ENCODE measurements at regions not wholly inside any gene's neighbourhood (a gene's known extent, or its start where the extent isn't known, plus 50 kb on each side); places are given as distances from the start of the nearest gene placed in this dataset.

DNA sequence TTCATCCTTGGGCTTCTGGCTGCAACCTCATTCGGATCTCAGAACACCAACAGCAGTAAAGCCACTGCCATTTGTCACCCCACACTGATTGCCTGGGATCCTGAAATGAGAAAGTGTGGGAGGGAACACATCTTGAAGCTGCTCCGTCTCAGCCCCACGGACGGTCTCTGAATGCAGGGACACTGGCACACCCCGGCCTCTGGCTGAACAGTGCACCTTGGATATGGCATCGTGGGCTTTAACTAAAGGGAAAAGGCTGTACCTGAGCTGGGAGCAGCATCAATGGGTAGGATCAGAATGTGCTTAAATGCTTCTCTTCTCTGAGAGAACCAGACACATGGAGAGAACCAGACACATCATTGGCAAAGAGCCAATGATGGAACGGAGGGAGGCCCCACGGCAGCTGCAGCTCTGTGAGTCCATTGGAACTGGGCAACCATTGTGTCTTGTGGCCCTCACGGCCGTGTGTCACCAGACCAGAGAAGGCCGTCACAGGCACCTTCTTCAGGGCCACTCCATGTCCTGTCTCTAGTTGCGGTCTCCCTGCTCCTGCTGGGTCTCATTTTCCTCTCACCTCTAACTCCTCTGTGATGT lies 193.4 kb upstream of the MYT1L start:
- no peak for DNase-seq (ENCODE audit: extremely low read depth in 1 of 2, low read depth in 1 of 2)

DNA sequence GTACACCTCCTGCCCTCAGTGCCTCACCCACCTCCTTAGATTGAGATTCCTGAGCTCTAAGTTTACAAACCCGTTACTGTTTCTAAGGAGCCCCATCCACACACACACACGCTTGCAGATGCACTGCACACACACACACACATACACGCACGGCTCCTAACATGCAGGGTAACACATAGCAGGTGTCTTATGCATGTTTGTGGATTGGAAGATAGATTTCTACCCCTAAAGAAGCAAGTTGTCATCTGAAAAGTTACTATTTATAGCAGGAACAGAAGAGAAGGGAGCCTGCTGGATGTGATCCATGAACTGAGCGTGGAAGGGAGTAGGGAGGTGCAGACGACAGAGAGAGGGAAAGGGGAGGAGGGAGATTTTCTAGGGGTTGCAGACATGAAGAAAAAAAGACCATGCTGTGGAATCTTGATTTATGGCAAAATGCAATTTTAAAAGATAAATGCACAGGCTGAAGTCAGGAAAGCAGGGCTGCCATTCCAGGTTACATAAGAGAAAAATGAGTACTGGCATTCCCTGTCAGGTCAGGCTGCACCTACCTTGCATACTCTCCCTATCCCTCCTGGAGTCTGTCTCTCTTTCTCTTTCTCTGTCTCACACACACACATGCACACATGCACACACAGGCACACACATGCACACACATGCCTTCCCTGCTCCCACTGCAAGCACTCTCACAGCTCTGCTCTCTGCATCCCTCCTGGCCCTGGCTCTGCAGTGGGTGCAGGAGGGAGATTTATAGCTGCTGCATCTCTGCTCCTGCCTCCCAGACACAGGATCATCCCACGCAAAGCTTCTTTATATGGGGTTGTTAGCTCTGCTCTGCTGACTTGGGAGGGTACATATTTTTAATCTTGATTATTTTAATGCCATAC lies 192.6 kb upstream of the MYT1L start:
- DNase-seq (ENCODE audit: extremely low read depth in 1 of 2, low read depth in 1 of 2): no peak

DNA sequence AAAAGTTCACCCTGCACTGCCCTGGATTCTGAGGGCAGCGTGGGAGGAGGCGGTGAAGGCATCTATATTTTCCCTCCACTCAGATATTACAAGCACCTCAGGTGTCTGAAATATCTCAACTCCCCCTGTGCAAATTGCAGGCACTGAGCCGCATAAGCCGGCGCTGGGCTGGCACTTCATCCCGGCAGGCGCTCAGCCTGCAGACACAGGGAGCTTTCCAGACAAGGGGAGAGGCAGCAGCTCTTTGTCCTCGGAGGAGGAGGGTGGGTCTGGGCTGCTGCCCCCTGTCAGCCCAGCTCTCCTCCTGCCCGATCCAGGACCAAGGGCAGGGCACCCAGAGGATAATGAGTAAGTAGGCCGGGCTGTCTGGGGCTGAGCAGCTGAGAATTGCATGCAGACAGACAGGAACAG lies 189.3 kb upstream of the MYT1L start:
- no peak for DNase-seq (ENCODE audit: extremely low read depth in 1 of 2, low read depth in 1 of 2)

DNA sequence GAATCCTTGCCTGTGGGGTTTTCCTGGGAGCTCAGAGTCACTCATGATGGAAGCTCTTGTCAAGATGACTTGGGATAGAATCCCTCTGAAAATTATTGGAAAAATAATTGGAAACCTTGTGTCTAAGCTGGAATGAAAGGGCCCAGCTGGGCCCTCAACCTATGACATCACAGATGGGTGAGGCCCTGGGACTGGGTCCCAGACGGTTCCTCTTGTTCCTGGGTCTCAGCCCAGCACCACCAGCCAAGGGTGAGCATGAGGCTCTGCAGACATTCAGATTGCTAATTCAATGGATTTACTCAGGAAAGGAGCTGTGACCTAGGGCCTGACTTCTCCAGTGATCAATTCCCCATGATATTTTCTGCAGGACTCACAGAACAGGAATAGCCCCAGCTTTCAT lies 188.3 kb upstream of the MYT1L start:
- DNase-seq (ENCODE audit: extremely low read depth in 1 of 2, low read depth in 1 of 2): no peak

DNA sequence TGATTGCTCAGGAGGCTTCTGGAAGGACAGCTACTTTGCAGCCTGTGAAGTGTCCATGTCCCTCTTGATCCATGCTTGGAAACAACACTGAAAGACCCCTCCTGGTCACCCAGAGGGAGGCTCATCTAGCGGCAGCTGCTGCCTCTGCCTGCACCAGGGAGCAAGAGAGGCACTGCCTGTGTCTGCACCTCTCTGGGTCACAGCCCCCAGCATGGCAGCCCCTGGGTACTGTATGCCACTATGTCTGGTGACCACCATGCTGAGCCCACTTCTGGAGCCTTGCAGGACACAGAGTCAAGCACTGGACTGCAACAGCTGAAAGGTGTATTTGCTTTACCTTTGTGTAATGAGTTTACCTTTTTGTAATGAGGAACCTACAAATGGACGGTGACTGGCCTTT lies 186.3 kb upstream of the MYT1L start:
- DNase-seq (ENCODE audit: extremely low read depth in 1 of 2, low read depth in 1 of 2): no peak

DNA sequence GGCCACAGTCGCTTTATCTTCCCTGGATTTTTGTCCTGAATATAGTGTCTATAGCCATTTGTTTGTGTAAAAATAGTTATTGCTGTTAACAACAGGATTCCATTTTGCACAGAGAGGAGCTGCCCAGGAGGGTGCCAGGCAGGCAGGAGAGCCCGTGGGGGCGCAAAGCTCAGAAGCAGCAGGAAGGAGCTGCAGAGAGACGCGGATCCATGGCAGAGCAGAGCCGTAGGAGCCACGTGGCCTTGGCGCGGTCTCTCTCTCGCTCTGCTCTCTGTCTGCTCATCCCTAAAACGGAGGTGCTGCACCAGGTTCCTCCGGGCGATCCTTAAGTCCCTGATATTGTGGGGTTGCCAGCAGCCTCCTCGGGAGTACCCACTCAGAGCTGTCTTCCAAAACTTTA lies 185.3 kb upstream of the MYT1L start:
- DNase-seq (ENCODE audit: extremely low read depth in 1 of 2, low read depth in 1 of 2): no peak

DNA sequence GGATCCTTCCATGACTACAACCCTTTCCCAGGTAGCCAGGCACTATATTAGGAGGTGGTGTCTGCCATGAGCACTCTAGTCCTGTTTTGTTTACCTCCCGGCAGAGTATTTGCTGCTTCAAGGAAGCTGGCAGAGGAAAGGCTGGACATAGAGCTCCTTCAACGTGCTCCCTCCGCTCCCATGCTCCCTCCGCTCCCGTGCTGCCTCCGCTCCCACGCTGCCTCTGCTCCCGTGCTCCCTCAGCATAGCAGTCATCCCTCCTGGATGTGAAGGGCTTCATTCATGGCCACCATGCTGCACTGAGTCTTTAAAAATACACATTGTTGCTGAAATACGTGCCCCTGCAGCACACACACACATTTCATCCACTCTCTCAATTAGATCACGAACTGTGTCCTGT lies 181.9 kb upstream of the MYT1L start:
- no peak for DNase-seq (ENCODE audit: extremely low read depth in 1 of 2, low read depth in 1 of 2)

DNA sequence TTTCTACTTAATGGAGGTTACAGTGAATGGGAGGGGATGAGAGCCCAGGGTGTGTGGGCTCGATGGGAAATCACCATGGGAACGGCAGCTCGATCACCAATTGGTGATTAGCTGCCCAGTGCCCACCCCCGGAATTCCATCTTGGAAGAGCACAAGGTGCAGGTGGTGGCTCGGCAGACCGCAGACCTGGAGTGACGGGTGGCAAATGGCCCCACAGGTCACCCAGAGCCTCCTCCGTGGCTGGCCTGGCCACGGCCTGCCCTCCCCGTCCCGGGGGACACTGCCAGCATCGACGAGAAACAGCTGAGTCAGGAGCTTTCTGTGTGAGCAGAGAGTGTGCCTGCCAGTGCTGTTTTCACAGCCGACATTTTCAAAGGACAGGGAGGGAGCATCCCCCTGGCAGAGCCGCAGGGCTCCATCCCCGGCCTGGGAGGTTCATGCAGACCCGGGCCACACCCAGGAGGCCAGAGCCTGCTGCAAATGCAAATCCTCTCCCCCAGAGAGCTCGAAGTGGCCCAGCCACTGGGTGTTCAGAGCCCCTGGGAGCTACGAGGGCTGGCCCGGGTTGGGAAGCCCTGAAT lies 176.4 kb upstream of the MYT1L start:
- no peak for DNase-seq (ENCODE audit: extremely low read depth in 1 of 2, low read depth in 1 of 2)

DNA sequence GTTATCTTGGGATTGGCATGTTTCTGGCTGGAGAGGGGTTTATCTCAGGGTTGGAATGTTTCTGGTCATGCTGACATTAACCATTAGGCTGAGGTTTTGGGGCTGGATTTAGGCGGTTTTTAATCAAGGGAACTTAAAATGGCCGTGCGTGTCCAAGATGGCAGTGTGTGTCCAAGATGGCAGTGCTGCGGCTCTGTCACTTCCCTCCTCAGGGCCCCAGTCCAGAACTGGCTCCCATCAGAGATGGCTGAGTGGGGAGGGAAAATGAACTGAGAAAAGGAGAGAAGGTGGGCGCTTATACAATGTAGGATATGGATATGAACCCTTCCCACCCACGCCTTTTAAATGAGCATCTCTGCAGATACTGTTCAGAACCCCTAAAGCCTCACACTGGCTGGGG lies 175.5 kb upstream of the MYT1L start:
- DNase-seq (ENCODE audit: extremely low read depth in 1 of 2, low read depth in 1 of 2): no peak

DNA sequence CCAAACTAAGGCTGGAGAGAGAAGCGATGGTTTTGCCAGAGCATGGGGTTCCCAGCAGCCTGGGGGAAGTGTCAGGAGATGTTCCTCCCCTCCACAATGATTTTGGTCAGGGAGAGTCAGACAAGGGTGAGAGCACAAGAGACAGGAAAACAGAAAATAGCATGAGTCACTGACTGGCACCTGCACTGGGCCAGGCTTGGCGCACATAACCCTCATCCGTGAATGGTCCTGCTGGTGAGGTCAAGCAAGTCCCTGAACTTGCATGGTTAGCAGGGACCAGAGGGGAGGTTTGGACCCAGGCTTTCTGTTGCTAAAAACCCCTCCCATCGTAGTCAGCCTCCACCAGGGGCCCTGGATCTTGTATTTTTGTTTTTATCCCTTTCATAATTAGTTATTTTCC lies 174.5 kb upstream of the MYT1L start:
- no peak for DNase-seq (ENCODE audit: extremely low read depth in 1 of 2, low read depth in 1 of 2)

DNA sequence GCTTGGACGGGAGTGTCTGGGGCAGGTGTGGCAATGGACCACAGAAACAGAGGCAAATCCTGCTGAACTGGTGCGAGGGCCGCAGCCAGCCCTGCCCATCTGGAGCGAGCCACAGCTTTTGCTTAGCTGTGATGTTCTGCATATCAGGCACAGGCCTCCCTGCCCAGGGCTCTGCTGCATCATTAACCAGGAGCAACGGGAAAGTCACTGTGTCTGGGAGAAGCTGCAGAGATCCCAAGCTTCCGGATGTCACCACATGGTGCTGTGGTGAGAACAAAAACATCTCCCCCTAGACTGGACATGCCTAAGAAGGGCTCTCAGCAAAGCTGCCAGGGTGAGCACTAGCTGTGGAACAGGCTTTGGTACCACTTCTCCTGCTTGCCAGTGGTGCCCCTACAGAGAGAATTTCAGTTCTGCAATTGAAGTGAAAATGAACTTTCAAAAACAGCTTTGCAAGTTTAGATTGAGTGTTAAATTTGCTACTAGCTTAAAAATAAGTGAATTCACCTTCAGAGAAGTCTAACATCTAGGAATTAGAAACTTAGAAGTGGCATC lies 172.9 kb upstream of the MYT1L start:
- DNase-seq (ENCODE audit: extremely low read depth in 1 of 2, low read depth in 1 of 2): no peak

DNA sequence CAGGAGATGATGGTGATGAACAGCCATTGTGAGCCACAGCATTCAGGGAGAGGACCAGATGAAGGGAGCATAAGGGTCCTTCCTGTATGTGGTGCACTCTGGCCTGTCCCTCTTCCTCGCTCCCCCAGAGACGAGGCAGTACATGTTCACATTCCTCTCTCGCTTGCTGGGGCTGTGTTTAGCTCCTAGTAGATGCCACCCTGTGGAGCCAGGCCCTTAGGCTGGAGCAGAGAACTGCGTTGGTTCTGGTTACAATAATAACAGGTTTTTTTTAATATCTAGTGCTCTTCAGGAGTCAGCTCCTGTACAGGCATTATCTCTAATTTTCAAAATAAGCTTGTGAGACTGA lies 171.1 kb upstream of the MYT1L start:
- DNase-seq (ENCODE audit: extremely low read depth in 1 of 2, low read depth in 1 of 2): no peak

DNA sequence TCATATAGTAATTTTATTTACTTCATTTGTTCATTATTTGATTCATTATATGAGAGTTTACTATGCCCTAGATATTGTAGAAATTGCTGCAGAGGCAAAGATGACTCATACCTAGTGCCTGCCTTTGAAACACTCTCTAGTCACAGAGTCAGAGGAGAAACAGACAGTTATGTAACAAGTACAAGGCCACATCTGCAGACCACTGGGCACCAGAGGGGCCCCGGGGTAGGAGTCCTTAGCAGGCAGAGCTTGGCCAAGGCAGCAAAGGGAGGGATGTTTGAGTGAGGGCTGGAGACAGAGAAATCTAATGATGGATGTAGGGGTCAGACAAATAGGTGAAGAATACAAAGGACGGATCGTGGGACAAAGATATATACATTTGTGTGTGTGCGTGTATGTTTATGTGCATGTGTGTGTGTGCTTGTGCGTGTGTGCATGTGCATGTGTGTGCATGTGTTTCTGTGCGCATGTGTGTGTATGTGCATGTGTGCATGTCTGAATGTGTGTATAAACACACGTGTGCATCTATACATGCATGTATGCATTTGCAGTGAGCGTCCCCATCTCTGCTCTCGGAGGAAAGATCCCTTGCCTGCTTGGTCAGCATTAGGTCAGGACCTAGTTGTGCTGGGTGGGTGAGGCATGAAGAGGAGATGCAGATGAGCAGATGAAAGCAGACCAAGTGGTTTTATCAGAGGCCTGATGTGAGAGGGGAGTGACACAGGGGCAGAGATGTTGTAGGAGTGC lies 170.6 kb upstream of the MYT1L start:
- DNase-seq (ENCODE audit: extremely low read depth in 1 of 2, low read depth in 1 of 2): no peak

DNA sequence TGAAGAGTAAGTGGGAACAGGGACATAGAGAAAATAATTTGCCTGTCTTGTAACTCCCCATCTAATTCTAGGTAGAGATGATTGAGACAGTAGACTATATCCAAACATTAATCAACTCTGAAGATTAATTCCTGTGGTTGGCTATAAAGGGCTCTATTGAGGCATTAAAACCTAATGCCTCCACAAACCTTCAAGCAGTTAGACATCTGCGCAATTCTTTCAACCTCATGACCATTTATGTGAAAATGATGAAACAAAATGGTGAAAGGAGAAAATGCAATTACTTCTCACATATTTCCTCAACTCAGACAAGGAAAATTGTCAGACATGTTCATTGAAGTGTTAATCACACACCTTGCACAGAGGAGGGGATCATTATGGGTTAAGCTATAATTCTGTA lies 164.5 kb upstream of the MYT1L start:
- DNase-seq (ENCODE audit: extremely low read depth in 1 of 2, low read depth in 1 of 2): no peak

DNA sequence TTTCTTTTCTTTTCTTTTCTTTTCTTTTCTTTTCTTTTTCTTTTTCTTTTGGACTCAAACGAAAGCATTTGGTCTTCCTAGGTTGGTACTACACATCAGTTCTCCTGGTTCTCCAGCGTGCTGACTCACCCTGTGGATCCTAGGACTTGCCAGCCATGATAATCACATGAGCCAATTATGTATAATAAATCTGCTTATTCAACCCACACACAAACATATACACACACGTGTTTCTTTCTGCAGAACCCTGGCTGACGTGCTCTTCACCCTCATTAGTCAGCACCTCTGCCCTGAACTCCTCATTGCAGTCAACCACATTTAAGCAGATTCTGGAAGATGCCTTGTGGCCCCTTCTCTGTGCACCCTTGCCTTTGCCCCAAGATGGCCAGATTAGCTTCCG lies 162.4 kb upstream of the MYT1L start:
- no peak for DNase-seq (ENCODE audit: extremely low read depth in 1 of 2, low read depth in 1 of 2)

DNA sequence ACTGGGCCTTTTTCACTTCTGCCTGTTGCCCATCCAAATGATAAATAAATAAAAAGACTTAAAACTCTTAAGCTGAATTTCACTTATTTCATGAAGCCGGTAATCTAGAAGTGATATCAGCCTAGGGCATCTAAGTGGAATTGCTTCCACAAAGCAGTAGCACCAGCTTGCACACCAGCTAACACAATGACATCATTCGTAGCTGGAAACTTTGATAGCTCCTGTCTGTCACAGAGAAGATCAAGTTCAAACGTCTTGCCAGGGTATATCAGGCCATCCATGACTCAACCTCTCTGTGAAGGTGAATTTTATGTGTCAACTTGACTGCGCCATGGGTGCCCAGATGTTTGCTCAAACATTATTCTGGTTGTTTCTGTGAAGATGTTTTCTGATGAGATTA lies 161.7 kb upstream of the MYT1L start:
- DNase-seq (ENCODE audit: extremely low read depth in 1 of 2, low read depth in 1 of 2): no peak

DNA sequence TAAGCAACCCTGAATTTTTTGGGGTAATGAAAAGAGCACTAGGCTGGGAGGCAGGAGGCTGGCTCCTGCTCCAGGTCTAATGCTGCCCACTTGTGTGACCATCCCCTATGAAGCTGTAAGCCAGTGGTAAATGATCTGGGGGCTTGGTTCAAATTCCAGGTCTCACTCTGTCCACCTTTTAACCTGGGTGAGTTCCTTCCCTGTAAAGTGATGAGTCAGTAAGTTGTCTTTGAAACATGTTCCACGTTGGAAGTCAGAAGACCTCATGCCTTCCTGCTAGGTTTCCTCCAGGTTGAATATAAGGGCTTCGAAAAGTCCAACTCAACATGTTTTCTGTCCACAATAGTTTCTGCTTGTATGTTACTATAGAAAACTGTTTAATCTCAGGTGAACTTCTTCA lies 160.9 kb upstream of the MYT1L start:
- DNase-seq (ENCODE audit: extremely low read depth in 1 of 2, low read depth in 1 of 2): no peak

DNA sequence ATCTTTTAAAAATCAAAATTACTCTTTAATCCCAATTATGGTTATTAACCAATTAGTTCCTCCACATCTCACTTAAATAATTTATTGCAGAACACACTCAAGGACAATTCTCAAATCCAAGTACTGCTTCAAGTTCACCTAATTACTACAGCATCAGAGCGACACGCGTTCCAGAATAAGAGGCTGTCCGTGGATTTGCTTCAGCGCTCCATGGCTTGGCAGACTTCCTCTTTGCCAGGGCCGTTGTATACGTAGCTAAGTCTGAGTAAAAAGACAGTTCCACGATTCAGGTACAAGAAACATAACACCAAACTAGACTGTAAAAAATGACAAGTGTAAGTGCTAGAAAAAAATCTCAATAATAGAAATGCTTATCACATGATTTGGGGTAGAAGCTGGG lies 153.2 kb upstream of the MYT1L start:
- no peak for DNase-seq (ENCODE audit: extremely low read depth in 1 of 2, low read depth in 1 of 2)

DNA sequence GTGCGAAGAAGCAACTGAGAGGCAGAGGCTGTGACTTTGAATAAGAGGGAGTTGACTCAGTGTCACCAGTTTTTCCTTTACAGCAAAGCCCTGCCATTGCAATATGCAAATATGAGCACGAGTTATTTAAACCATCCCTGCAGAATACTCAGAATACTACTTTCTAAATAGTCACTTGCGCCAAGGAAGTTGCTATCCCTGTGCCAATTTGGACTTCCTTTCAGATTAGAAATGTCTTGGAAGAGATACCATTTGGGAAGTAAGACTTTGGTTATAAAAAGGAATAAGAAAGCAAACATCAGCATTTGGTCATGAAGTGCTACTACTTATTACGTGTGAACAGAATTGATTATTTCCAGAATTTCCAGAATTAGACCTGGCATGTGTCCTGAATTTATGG lies 151.8 kb upstream of the MYT1L start:
- DNase-seq (ENCODE audit: extremely low read depth in 1 of 2, low read depth in 1 of 2): no peak

DNA sequence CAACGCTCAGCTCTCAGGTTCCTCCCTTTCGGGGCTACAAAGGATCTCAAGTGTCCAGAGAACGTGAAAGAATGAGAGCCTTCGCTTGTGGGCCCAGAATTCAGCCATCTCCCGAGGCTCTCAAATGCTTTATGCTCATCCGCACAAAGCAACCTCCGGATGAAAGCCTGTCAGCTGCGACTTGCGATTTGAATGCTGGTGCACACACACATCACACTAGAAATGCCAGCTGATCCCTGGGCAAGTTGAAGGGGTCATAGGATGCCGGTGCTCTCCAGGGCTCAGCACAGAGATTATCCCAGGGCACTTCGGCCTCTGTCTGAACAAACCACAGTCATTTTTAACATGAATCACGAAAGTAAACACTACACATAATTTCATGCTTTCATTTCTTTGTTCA lies 141.8 kb upstream of the MYT1L start:
- no peak for DNase-seq (ENCODE audit: extremely low read depth in 1 of 2, low read depth in 1 of 2)

DNA sequence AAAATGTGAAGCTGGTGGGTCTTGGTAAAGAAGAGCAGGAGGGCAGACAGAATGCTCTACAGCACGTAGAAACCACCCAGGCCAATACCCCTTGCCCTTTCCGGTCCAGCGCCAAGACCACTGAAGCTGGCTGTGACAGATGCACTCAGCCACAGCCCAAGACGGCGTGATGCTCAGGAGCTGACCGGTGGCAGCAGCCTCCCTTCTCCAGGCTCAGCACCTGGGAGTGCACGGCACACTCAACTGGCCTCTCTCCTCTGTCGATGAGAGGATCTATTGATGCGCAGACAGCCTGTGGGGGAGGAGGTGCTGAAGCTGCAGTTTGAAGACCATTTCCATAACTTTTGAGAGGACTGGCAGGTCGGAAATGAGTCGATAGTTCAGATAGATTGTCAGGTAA lies 141.0 kb upstream of the MYT1L start:
- no peak for DNase-seq (ENCODE audit: extremely low read depth in 1 of 2, low read depth in 1 of 2)

Measured in stimulated activated CD8-positive, alpha-beta memory T cell treated with anti-CD3 and anti-CD28 coated beads, Interleukin-7, amount 100 ng/mL, for 48 hours (primary cell).